ENCODE measurements at regions not wholly inside any gene's neighbourhood (a gene's known extent, or its start where the extent isn't known, plus 50 kb on each side); places are given as distances from the start of the nearest gene placed in this dataset.

DNA sequence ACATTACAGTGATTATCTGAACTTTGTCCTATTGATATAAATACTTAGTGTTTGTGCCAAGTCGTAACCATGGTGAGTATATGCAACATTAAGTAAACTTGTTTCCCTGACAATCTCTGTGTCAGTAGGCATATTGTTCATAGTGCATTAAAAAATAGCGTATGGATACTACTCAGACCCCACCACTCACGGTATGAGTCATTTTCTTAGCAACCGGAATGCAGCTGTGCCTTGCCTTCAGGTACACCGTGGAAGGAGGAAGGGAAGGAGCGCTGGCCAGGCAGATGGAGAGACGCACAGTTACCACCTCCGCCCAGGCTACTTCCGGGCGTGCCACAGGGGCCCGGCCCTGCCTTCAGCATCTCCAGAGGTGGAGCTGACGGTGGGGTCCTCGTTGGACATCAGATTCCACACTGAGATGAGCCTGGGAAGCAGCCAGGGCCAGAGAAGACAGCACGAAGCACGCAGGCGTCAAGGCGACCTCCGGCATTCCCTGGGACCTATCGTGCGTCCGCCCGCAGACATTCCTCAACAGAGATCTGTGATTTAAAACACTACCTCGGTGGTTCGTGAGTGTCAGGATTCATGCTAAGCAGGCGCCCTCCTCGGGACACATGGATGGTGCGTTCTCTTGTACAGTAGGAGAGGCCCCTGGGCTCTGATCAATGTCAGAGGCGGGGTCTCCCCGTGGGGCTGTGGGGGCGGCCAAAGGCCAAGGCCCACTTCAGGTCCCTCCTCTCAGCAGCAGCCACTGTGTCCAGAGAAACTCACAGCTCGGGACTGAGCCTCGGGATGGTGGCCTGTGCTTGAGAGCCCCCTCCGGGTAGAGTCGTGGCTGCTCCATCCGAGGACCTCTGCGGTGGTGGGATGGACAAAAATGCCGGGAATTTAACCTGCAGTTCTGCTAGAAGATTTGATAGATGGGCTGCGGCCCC lies 82.2 kb upstream of the HDAC4 start:
- TF ChIP-seq, protein P1, sequence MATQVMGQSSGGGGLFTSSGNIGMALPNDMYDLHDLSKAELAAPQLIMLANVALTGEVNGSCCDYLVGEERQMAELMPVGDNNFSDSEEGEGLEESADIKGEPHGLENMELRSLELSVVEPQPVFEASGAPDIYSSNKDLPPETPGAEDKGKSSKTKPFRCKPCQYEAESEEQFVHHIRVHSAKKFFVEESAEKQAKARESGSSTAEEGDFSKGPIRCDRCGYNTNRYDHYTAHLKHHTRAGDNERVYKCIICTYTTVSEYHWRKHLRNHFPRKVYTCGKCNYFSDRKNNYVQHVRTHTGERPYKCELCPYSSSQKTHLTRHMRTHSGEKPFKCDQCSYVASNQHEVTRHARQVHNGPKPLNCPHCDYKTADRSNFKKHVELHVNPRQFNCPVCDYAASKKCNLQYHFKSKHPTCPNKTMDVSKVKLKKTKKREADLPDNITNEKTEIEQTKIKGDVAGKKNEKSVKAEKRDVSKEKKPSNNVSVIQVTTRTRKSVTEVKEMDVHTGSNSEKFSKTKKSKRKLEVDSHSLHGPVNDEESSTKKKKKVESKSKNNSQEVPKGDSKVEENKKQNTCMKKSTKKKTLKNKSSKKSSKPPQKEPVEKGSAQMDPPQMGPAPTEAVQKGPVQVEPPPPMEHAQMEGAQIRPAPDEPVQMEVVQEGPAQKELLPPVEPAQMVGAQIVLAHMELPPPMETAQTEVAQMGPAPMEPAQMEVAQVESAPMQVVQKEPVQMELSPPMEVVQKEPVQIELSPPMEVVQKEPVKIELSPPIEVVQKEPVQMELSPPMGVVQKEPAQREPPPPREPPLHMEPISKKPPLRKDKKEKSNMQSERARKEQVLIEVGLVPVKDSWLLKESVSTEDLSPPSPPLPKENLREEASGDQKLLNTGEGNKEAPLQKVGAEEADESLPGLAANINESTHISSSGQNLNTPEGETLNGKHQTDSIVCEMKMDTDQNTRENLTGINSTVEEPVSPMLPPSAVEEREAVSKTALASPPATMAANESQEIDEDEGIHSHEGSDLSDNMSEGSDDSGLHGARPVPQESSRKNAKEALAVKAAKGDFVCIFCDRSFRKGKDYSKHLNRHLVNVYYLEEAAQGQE (IDR thresholded peaks at IDR 0.05; ENCODE audit: insufficient read depth in 1 of 2, low read depth in 2 of 2, low read length in 2 of 2): no peak

DNA sequence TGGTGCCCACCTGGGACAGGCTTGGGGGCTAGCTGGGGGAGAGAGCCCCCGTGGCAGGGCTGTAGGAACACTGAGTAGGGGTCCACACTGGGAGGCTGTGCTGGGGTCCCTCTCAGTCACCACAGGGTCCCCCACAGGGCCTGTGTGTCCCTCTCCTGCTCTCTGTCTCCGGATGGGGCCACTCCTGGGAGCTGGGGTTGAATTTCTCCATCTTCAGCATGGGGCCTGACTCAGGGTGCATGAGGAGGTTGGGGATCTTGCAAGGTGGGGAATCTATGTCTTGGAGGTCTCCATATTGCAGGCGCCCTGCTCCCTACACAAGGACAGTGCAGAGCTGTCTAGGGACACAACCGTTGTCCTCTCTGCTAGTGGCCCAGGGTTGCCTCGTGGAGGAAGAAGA lies 78.7 kb upstream of the HDAC4 start:
- no peak for TF ChIP-seq SIN3A (IDR thresholded peaks at IDR 0.05; ENCODE audit: borderline replicate concordance, insufficient read depth, low read length)
- no peak for TF ChIP-seq TAF1 (IDR thresholded peaks at IDR 0.05; ENCODE audit: borderline replicate concordance, insufficient read depth, low read length)

DNA sequence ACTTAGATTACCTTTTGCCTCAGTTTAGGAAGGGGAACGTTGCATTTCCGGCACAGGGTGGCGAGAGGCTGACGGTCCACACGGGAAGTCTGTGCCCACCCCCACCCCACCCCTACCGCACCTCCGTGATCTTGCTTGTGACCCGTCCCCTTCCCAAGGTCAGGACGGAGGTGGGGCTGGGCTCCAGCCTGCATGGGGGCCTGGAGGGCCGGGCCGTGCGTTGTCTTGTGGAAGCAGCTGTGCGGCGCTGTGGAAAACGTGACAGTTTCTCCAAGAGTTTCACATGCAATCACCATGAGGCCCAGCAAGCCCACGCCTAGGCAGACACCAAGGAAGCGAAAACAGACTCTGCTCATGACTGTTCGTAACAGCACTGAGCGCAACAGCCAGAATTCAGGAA lies 76.8 kb upstream of the HDAC4 start:
- TF ChIP-seq FOXP2 (optimal IDR thresholded peaks at IDR 0.05; ENCODE audit: borderline replicate concordance, extremely low read depth, extremely low read length, insufficient read depth): no peak
- TF ChIP-seq, protein P1 (IDR thresholded peaks at IDR 0.05; ENCODE audit: insufficient read depth in 1 of 2, low read depth in 2 of 2, low read length in 2 of 2): no peak
- no peak for TF ChIP-seq POLR2AphosphoS5 (IDR thresholded peaks at IDR 0.05; ENCODE audit: low read depth, low read length)
- TF ChIP-seq SIN3A (IDR thresholded peaks at IDR 0.05; ENCODE audit: borderline replicate concordance, insufficient read depth, low read length): no peak
- no peak for TF ChIP-seq TAF1 (IDR thresholded peaks at IDR 0.05; ENCODE audit: borderline replicate concordance, insufficient read depth, low read length)

DNA sequence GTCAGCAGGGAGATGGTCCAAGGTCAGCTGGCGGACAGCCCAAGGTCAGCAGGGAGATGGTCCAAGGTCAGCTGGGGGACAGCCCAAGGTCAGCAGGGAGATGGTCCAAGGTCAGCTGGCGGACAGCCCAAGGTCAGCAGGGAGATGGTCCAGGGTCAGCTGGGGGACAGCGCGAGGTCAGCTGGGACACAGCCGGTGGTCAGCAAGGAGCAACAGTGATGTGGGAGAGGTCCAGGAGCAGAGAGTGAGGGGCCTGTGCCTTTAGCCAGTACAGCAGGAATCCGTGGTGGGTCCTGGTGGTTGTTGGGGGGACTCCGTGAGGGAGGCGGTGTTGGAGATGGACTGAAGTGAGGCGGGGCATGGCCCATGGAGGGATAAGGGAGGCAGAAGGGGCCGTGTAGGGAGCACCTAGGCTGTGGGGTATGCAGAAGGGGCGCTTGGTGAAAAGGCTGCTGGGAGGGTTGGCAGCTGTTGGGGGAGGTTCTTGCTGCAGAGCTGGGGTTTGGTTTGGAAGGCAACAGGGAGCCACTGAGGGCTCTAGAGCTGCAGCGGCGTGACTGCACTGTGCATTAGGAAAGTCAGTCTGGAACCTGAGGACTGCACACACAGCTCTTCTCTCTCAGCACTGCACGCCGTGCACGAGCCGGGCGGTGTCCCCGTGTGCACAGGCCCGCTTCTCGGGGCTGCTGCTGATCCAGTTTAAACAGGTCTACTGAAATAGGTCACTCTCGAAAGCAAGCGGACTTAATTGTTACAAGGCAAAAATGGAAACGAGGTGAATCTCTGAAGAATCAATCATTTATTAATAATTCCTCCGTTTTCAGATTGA lies 76.2 kb upstream of the HDAC4 start:
- TF ChIP-seq TAF1 (IDR thresholded peaks at IDR 0.05; ENCODE audit: borderline replicate concordance, insufficient read depth, low read length): no peak

DNA sequence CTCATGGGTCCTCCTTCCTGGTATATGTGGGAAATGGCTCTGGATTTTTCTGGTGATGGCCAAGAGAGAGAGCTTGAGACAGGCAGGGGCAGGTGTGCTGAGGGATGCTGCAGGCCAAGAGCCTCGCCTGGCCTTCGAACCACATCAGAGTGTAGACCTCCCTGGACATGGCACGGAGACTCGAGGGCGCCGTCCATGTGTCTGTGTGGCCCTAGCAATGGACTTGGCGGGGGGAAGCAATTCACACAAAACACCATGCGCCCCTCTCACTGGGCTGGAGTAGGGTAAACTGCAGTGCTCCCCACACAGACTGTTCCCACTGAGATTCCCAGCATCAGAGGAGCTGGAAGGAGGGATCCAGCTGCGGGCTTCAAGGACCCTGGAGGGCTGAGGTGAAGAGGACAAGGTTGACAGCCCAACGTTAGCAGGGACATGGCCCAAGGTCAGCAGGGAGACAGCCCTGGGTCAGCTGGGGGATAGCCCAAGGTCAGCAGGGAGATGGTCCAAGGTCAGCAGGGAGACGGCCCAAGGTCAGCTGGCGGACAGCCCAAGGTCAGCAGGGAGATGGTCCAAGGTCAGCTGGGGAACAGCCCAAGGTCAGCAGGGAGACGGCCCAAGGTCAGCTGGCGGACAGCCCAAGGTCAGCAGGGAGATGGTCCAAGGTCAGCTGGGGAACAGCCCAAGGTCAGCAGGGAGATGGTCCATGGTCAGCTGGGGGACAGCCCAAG lies 75.4 kb upstream of the HDAC4 start:
- TF ChIP-seq, protein P1 (IDR thresholded peaks at IDR 0.05; ENCODE audit: insufficient read depth in 1 of 2, low read depth in 2 of 2, low read length in 2 of 2): no peak
- no peak for TF ChIP-seq TAF1 (IDR thresholded peaks at IDR 0.05; ENCODE audit: borderline replicate concordance, insufficient read depth, low read length)
- no peak for TF ChIP-seq FOXP2 (optimal IDR thresholded peaks at IDR 0.05; ENCODE audit: borderline replicate concordance, extremely low read depth, extremely low read length, insufficient read depth)
- TF ChIP-seq SIN3A (IDR thresholded peaks at IDR 0.05; ENCODE audit: borderline replicate concordance, insufficient read depth, low read length): no peak
- TF ChIP-seq POLR2AphosphoS5 (IDR thresholded peaks at IDR 0.05; ENCODE audit: low read depth, low read length): no peak
